Hepatocyte (in vitro differentiated cells): ENCODE measurements at regions not wholly inside any gene's neighbourhood (a gene's known extent, or its start where the extent isn't known, plus 50 kb on each side); places are given as distances from the start of the nearest gene placed in this dataset.

Source experiments
- DNase-seq: peaks from one replicate; pipeline ENCODE4 v3.0.0-alpha.2; 2016; ENCODE audit warnings: low spot score
- H2AFZ ChIP-seq: fragments of 200-600 bp; sonication (generic); 2 replicates; pipeline ENCODE4 v1.6.0; 2016; ENCODE audit warnings: antibody characterized with exemption, mild to moderate bottlenecking
- H3K27ac ChIP-seq: fragments of 200-600 bp; sonication (generic); 2 replicates; pipeline ENCODE4 v1.5.1; 2016; ENCODE audit warnings: mild to moderate bottlenecking
- H3K27me3 ChIP-seq: fragments of 200-600 bp; sonication (generic); 2 replicates; pipeline ENCODE4 v1.6.1; 2016
- H3K36me3 ChIP-seq: fragments of 200-600 bp; sonication (generic); replicated peaks from 2 replicates; pipeline ENCODE4 v1.5.1; 2016; ENCODE audit warnings: low read depth; ENCODE audit not compliant: insufficient read depth
- H3K4me1 ChIP-seq: fragments of 200-600 bp; sonication (generic); 2 replicates; pipeline ENCODE4 v1.5.1; 2016; ENCODE audit warnings: mild to moderate bottlenecking, moderate library complexity; ENCODE audit not compliant: insufficient read depth
- H3K4me2 ChIP-seq: fragments of 200-600 bp; sonication (generic); 2 replicates; pipeline ENCODE4 v1.6.0; 2016
- H3K4me3 ChIP-seq: fragments of 200-600 bp; sonication (generic); 2 replicates; pipeline ENCODE4 v1.5.1; 2016; ENCODE audit warnings: mild to moderate bottlenecking
- H3K79me2 ChIP-seq: fragments of 200-600 bp; sonication (generic); 2 replicates; pipeline ENCODE4 v1.6.0; 2017; ENCODE audit warnings: mild to moderate bottlenecking
- H3K9me2 ChIP-seq: fragments of 200-600 bp; sonication (generic); replicated peaks from 2 replicates; pipeline ENCODE4 v1.6.0; 2017; ENCODE audit warnings: mild to moderate bottlenecking; ENCODE audit not compliant: insufficient read depth
- H3K9me3 ChIP-seq: fragments of 200-600 bp; sonication (generic); 2 replicates; pipeline ENCODE4 v1.5.1; 2016; ENCODE audit warnings: low read depth, mild to moderate bottlenecking
- H4K20me1 ChIP-seq: fragments of 200-600 bp; sonication (generic); 2 replicates; pipeline ENCODE4 v1.6.0; 2016; ENCODE audit warnings: mild to moderate bottlenecking; ENCODE audit not compliant: insufficient read depth, poor library complexity, severe bottlenecking
- EZH2 ChIP-seq: fragments of 200-600 bp; sonication (generic); IDR thresholded peaks from 2 replicates; pipeline ENCODE4 v1.6.1; 2016; ENCODE audit warnings: antibody characterized with exemption, mild to moderate bottlenecking, borderline replicate concordance
- EZH2phosphoT487 ChIP-seq: fragments of 200-600 bp; sonication (generic); IDR thresholded peaks from one replicate; pipeline ENCODE4 v1.6.1; 2018; ENCODE audit warnings: antibody characterized with exemption, mild to moderate bottlenecking, low read depth, moderate library complexity; ENCODE audit not compliant: unreplicated experiment, severe bottlenecking
- WGBS: methylation state at CpG from one replicate; pipeline ENCODE4 v1.1.6; 2016; ENCODE audit warnings: low lambda C conversion rate; ENCODE audit errors: missing lambda C conversion rate; 5-methylcytosine and 5-hydroxymethylcytosine counted together
- TF ChIP-seq, protein P1 (sequence below): fragments of 200-600 bp; sonication (generic); IDR thresholded peaks from 2 replicates; pipeline ENCODE4 v1.5.1; 2016; ENCODE audit warnings: antibody characterized with exemption, mild to moderate bottlenecking; ENCODE audit not compliant: poor library complexity

DNA sequence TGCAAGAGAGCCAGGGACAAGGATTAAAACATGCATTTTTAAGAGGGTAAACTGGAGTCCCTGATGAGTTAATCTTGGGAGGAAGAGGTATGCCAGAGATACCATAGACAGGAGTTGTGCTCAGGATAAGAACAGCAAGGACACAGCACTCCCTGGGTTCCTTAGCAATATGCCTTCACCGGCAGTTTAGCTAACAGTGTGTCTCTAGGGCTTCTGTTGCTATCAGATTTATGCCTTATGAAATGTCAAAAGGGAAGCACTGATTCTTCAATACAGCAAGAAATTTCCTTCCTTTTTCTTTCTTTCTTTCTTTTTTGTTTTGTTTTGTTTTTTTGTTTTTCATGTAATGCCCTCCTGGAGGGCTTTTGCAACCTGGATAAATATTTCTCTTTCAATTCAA, 71.3 kb upstream of the LARGE1 start:
- 72% methylated on average over 1 of the region's 1 CpG for WGBS
- Histone ChIP-seq H3K9me3 (no peaks in the 10 kb centered on the region), H3K4me1 (no peaks in the 10 kb centered on the region), H3K4me2 (no peak overlapping the region), H3K27me3 (no peaks in the 10 kb centered on the region), H2AFZ (no peak overlapping the region), H3K4me3 (no peak overlapping the region), H3K27ac (no peak overlapping the region), H3K36me3 (no peaks in the 10 kb centered on the region), H3K79me2 (no peaks in the 10 kb centered on the region), H4K20me1 (no peaks in the 10 kb centered on the region), H3K9me2 (no peaks in the 10 kb centered on the region)
- no peak for DNase-seq
- TF ChIP-seq EZH2phosphoT487 (no peak), EZH2 (no peak)
- TF ChIP-seq, protein P1, sequence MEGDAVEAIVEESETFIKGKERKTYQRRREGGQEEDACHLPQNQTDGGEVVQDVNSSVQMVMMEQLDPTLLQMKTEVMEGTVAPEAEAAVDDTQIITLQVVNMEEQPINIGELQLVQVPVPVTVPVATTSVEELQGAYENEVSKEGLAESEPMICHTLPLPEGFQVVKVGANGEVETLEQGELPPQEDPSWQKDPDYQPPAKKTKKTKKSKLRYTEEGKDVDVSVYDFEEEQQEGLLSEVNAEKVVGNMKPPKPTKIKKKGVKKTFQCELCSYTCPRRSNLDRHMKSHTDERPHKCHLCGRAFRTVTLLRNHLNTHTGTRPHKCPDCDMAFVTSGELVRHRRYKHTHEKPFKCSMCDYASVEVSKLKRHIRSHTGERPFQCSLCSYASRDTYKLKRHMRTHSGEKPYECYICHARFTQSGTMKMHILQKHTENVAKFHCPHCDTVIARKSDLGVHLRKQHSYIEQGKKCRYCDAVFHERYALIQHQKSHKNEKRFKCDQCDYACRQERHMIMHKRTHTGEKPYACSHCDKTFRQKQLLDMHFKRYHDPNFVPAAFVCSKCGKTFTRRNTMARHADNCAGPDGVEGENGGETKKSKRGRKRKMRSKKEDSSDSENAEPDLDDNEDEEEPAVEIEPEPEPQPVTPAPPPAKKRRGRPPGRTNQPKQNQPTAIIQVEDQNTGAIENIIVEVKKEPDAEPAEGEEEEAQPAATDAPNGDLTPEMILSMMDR, result no peak

DNA sequence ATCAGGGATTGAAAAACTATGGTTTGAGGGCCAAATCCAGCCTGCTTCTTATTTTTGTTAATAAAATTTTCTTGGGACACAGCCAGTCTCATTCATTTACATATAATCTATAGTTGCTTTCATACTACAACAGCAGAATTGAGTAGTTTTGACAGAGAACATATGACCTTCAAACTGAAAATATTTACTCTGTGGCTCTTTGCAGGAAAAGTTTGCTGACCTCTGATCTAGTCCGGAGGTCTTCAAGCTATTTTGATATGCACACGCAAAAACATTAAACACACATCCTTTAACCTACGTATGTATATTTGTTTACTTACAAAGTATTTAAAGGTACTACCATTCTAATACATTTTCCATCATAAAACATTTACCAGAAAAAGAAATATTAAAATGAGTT, 76.5 kb upstream of the LARGE1 start:
- H3K9me3 ChIP-seq, result no peaks in the 10 kb centered on the region
- no peak overlapping the region for H3K4me2 ChIP-seq
- WGBS, result 83% methylated on average over 3 of the region's 3 CpGs
- TF ChIP-seq EZH2phosphoT487, result no peak
- TF ChIP-seq, protein P1, result no peak
- TF ChIP-seq EZH2, result no peak
- no peaks in the 10 kb centered on the region for H3K36me3 ChIP-seq
- no peak overlapping the region for H2AFZ ChIP-seq
- H4K20me1 ChIP-seq, result no peaks in the 10 kb centered on the region
- no peak for DNase-seq
- no peaks in the 10 kb centered on the region for H3K79me2 ChIP-seq
- H3K4me1 ChIP-seq, result no peaks in the 10 kb centered on the region
- no peak overlapping the region for H3K4me3 ChIP-seq
- H3K27me3 ChIP-seq, result no peaks in the 10 kb centered on the region
- no peaks in the 10 kb centered on the region for H3K9me2 ChIP-seq
- no peak overlapping the region for H3K27ac ChIP-seq

DNA sequence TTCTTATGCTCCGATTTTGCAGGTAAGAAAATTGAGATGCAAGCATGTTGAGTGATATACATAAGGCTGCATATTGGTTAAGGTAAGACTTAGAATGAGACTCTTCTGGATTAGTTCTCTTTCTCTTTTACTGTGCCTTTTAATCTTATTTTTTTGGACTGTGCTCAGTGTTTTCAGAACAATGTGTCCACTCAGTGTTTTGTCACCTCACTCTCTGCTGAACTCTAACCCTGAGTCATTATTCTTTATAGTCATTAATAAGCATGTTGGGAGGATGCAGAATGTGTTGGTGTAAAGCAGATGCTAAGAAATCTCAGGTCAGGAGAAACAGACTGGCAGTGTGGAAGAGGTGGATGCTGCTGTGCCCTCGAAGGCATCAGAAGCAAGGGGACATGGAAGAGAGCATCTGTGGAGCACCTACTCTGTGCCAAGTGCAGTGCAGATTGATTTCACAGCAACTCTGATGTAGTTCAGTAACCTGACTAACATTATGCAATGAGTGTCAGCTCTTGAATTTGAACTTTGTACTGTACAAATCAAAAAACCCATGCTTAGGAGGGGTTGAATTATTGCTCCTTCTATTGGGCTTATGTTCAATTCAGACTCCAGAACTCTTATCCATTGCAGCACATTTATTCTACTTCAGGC, 80.7 kb upstream of the LARGE1 start:
- Histone ChIP-seq H3K36me3 (no peaks in the 10 kb centered on the region), H2AFZ (no peak overlapping the region), H3K27ac (no peak overlapping the region), H3K4me1 (no peaks in the 10 kb centered on the region), H3K27me3 (no peaks in the 10 kb centered on the region), H3K79me2 (no peaks in the 10 kb centered on the region), H3K9me3 (no peaks in the 10 kb centered on the region), H3K4me3 (no peak overlapping the region), H3K4me2 (no peak overlapping the region), H3K9me2 (no peaks in the 10 kb centered on the region), H4K20me1 (no peaks in the 10 kb centered on the region)
- 66% methylated on average over 2 of the region's 2 CpGs for WGBS
- no peak for TF ChIP-seq EZH2
- TF ChIP-seq, protein P1, result no peak
- no peak for TF ChIP-seq EZH2phosphoT487
- no peak for DNase-seq
